HG02798 (cell line): ENCODE measurements at regions not wholly inside any gene's neighbourhood (a gene's known extent, or its start where the extent isn't known, plus 50 kb on each side); places are given as distances from the start of the nearest gene placed in this dataset.
A peak's percentile ranks its signal among the peaks of the same experiment; 100 is the strongest.

Experiments
- ATAC-seq: cut with Tn5 transposase; IDR thresholded peaks from one replicate; pipeline ENCODE4 v1.9.1; 2021; ENCODE audit warnings: mild to moderate bottlenecking; ENCODE audit not compliant: unreplicated experiment, poor library complexity

DNA sequence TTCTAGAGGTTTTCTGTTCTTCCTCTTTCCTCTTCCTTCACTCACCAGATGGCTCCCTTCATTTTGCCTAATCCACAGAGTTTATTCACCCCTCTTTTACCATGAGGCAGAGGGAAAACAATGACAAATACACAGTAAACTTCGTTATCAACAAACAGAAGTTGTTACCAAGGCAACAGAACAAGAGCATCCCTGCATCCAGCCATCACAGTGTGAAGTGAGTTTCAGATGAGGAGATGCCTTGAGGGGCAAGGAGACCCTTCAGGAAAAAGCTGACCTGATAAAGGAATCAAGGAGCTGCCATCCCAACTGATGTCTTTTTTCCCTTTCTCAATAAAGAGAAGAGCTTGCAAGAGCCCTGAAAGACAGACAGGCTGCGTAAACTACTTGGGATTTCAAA, 195.3 kb downstream of the BRINP2 start:
- no peak for ATAC-seq

DNA sequence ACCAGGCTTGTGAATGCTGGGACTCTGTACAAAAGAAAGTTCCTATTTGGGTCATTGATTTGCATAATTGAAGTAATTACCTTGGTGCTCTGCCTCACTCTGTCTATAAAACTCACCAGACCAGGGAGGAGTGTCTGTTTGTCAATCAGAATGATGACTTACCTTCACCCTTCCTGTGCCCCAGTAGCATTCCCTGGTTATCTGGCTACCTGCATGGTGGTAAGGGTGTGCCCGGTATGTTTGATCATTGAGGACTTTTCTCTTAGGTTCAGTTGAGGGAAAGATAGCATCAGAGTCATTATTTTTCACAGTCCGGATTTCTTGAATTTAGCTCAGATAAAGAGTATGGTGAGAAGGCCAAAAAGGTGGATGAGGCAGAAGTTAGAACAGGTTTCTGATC, 190.0 kb downstream of the BRINP2 start:
- no peak for ATAC-seq

DNA sequence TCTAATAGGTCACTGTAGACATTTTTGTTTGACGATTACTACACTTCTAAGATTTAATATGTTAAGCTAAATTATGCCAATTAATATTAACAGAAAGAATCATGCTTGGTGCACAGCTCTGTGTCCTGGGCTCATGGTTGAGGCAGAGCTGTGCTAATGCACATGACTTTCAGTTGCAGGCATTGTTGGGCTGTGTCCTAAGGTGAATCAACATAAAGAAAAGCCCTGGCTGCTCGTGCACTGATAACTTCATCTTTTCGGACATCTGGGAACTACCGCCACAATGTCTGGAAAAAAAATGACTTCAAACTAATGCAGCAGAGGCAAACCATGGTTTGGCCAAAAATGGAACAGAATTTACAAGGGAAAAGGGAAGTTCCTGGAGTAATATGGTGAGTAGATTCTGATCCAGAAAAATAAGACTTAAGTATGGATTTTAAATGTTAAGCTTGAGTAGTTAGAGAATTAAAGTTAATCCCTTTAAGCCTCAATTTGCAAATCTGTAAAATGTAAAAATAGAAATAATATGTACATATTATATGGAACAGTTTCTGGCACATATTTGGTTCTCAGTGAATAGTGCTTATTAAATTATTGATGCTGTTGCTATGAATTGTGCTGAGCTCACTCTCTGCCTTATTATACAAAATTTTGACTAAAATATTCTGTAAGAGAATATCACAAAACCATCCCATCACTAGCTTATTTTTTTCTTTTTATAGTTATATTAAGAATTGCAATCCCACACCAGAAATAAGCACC, 186.1 kb downstream of the BRINP2 start:
- ATAC-seq, result no peak

DNA sequence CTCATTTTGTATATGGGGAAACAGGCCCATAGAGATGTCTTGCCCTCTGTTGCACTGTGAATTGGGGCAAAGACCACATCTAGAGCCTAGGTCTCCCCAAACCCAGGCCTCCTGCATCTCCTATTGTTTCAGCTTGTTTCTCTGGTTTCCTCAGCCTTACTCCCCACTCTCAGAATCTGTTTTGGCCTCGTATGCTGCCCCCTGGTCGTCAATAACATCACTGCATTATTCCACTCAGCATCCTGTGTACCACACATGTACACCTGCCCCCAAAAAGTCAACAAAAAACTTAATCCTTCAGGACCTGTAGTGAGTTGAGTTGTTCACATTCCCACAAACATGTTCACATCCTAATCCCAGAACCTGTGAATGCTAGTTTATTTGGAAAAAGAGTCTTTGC, 184.8 kb downstream of the BRINP2 start:
- ATAC-seq, result peak; percentile 47

DNA sequence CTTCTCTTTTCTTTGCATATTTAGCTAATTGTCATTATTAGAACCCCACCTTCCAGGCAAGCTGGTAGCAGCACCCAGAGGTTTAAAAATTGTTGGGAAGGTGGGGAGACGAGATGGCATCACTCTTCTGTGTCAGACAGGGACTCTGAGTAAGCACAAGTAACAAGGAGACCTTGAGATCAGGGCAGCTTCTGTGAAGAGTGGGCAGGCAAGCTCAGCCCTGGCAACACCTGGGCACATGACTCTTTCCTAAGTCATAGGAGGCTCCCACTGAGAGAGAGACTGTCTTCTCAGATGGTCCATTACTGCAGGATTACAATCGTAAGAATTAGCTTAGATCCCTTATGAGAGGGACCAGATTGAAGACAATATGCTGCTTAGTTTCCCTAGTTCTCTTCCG, 183.5 kb downstream of the BRINP2 start:
- no peak for ATAC-seq

DNA sequence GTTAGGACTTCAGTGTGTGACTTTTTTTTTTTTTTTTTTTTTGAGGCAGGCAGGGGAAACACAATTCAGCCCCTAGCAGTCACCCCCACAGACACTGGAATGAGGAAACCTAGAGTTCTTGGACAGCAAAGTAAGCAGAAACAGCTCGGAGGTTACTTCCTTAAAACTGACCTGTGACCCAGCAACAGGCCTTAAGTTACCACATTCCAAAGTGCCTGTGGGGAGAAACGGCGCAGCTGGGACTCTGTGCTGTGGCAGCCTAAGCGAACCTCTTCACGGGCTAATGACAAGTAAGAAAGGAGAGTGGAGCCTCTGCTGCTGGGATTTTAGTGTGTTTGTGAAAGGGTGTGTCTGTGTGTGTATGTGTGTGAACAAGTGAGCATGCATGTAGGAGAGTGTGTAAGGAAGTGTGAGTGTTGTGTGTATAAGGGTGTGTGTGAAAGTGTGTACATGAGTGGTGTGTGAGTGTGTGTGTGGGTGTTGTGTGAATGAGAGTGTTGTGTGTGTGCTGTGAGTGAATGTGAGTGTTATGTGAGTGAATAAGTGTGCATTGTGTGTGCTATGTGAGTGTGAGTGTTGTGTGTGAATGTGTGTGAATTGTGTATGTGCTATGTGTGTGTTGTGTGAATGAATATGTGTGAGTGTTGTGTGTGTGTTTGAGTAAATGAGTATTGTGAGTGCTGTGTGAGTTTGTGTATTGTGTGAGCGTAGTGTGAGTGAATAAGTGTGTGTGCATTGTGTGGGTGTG, 180.8 kb downstream of the BRINP2 start:
- no peak for ATAC-seq

DNA sequence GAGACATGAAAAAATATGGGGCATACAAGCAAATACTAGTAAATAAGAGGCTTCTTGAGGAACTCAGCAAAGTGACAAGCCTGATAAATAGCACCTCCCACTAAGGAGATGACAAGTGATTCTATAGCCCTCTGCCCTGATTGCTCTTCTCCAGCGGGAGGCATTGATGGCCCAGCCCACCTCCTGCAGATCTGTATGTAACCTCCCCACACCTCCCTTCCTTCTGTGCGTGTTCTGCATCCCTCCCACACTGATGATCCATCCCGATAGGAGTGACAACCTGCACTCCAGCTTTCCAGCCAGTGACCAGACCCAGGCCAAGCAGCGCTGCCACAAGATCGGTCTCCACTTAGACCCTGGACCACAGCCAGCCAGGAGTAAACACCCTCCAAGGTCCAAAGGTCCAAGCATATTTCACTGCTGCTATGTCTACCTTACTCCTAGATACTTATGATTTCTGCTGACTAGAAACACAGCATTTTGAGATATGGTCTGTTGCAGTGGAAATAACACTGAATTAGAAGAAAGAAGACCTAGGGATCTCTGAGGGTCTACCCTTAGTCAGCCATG, 176.1 kb downstream of the BRINP2 start:
- no peak for ATAC-seq

DNA sequence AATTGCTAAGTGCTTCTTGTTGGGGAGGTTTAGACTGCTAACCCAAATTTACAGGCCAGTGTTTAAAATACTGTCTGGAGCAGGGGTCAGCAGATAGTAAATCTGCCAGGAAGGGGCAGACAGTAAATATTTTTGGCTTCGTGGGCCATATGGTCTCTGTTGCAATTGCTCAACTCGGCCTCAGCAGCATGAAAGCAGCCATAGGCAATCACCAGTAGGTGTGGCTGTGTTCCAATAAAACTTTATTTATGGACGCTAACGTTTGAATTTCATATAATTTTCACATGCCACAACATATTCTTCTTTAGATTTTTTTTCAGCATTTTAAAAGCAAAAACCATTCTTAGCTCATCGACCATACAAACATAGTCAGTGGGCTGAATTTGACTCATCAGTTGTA, 172.7 kb downstream of the BRINP2 start:
- ATAC-seq, result no peak

DNA sequence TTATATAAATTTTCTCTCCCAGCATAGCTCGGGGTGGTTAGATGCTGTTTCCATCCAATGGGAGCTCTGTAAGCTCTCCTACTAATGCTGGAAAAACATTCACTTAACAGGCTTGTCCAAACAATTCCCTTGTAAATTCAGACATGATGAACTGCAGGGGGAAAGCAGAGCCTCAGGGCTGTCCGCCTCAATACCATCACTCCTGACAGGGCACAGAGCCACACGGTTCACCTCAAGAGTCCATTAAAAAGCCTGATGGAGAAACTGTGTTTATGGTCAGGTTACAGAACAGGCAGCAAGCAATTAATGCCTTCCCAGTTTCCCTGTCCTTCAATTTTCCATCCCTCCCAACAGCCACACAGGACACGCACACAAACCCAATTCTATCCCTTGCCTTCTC, 171.0 kb downstream of the BRINP2 start:
- no peak for ATAC-seq

DNA sequence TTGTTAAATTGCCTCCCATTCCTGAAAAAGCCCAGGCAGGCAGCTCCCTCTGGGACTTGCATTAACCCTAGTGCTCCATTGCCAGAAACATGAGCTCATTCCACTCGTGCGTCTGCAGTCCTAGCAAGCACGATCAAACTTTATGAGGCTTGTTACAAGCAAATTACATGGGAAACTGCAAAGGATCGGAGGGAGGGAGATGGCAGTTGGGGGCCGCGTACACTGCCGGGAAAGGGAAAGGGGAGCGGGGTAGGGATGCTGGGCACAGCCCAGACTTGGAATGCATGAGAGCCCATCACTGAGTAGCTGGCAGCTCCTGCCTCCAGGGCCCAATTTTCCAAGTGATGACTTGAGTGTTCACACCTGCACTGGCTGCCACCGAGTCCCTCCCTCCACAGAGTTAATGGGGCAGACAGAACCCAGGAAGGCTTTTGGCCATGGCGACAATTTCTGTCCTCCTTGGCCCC, 169.9 kb downstream of the BRINP2 start:
- ATAC-seq, result no peak

DNA sequence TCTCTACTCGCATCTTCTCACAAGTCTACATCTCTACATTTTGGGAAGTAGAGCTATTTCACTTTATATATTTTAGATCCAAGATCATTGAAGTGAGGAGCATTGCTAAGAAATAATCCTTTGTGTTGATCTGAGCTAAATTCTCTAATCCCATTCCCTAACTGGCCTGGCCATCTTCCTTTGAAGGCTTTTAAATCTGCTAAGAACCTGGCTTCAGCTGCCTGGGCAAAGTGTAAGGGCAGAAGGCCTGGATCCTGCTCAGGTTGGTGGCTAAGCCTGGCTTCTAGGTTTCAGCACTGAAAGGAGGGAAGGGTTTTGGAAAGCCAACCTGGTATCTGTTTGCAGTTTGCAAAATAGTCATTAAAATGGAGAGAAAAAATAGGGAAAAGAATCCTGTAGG, 167.6 kb downstream of the BRINP2 start:
- ATAC-seq, result no peak

DNA sequence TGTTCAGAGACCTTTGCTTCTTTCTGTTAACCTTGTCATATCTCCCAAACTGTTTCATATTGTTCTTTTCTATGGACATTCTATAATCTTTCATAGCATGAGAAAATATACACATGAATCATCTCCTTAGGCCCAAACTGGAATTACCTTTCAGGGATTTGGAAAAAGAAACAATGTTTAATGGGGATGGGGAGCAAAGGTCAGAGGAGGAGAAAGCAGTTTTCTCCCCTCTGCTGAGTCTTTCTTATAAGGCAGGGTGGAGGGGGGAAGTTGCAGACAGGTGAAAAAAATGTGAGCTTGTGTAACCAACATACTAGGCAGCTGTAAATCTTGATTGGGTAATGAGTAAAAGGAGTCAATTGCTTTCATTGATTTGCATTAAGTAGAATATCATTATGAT, 164.1 kb downstream of the BRINP2 start:
- no peak for ATAC-seq

DNA sequence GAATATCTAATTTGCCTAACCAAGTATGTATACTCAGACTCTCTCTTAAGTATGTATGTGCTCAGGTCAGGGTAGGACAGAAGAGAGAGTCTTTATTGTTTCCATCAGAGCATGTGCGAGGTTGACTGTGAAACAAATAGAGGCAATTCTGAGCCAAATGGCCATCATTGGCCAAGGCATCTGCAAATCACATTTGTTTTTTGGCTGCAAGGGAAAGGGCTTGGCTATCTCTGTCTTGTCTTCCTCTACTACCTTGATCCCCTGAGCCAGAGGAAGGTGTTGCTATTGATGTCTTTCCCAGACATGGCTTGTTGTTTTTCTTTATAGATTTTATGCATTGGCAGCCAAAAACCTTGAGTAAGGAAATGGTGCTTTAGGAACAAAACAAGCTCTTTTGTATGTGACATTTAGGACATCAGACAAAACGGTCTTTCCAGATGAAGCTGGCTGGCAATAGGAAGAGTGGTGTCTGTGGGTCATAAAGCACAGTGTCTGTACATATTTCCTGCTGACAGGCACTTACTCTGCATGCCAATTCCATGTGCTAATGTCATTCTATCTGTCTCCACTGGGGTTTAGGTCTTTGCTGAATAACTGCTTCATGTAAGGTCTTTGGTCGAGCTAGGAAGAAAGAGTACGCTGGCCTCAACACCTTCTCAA, 163.3 kb downstream of the BRINP2 start:
- no peak for ATAC-seq
